AG09309 (cell line): ENCODE measurements at regions not wholly inside any gene's neighbourhood (a gene's known extent, or its start where the extent isn't known, plus 50 kb on each side); places are given as distances from the start of the nearest gene placed in this dataset.

Source experiments
- DNase-seq: peaks from one replicate; pipeline ENCODE4 v3.0.0-alpha.2; 2010; ENCODE audit warnings: low read depth
- H3K4me3 ChIP-seq: 2 replicates; pipeline ENCODE4 v1.5.1; 2011; ENCODE audit warnings: mild to moderate bottlenecking, low read depth, low read length, moderate library complexity; ENCODE audit not compliant: control insufficient read depth
- CTCF ChIP-seq: IDR thresholded peaks from 2 replicates; pipeline ENCODE4 v1.5.1; 2011; ENCODE audit warnings: mild to moderate bottlenecking, low read depth, low read length, inconsistent platforms; ENCODE audit not compliant: insufficient read depth, control insufficient read depth; ENCODE audit errors: missing control alignments

GRCh38 chr16:49932946-49933345, 77.0 kb upstream of the ZNF423 start:
- no peak for DNase-seq
- no peak for TF ChIP-seq CTCF
- H3K4me3 ChIP-seq, result no peak overlapping the region

GRCh38 chr16:49936791-49937190, 80.9 kb upstream of the ZNF423 start:
- no peak for TF ChIP-seq CTCF
- H3K4me3 ChIP-seq, result no peak overlapping the region
- no peak for DNase-seq

- no peak overlapping the region for H3K4me3 ChIP-seq
- DNase-seq, result no peak
- no peak for TF ChIP-seq CTCF
Observed at GRCh38 chr16:49937886-49938285, 82.0 kb upstream of the ZNF423 start.

- no peak for DNase-seq
- no peak for TF ChIP-seq CTCF
- H3K4me3 ChIP-seq, result no peak overlapping the region
Observed at GRCh38 chr16:49939495-49939894, 83.6 kb upstream of the ZNF423 start.

GRCh38 chr16:49940464-49941224, 84.4 kb upstream of the CNEP1R1 start:
- no peak overlapping the region for H3K4me3 ChIP-seq
- no peak for TF ChIP-seq CTCF
- no peak for DNase-seq

GRCh38 chr16:49944221-49944620, 80.8 kb upstream of the CNEP1R1 start:
- TF ChIP-seq CTCF, result no peak
- H3K4me3 ChIP-seq, result no peak overlapping the region
- no peak for DNase-seq
